ENCODE measurements at regions not wholly inside any gene's neighbourhood (a gene's known extent, or its start where the extent isn't known, plus 50 kb on each side); places are given as distances from the start of the nearest gene placed in this dataset.

GRCh38 chr3:82055792-82056191, 294.3 kb upstream of the GBE1 start:
- Histone ChIP-seq H4K20me1 (ENCODE audit: insufficient read depth) (no peaks in the 10 kb centered on the region), H3F3A (ENCODE audit: insufficient read depth) (no peaks in the 10 kb centered on the region), H3K27me3 (replicated peaks; ENCODE audit: insufficient read depth) (no peaks in the 10 kb centered on the region), H3K9me2 (ENCODE audit: insufficient read depth) (no peaks in the 10 kb centered on the region), H3K36me3 (ENCODE audit: low read depth) (no peaks in the 10 kb centered on the region), H3K79me2 (ENCODE audit: insufficient read depth) (no peaks in the 10 kb centered on the region), H3K9ac (no peak overlapping the region), H2AFZ (no peak overlapping the region), H3K4me3 (no peak overlapping the region), H3K9me3 (ENCODE audit: low read depth) (no peaks in the 10 kb centered on the region), H3K27ac (no peak overlapping the region), H3K4me2 (ENCODE audit: unreplicated experiment) (no peak overlapping the region), H3K4me1 (ENCODE audit: insufficient read depth) (peaks cover 6% of the 10 kb centered on the region; the same call in 1 of the 2 replicates)
- DNase-seq: peak; percentile 27
- TF ChIP-seq EZH2phosphoT487 (IDR thresholded peaks at IDR 0.05; ENCODE audit: insufficient read depth, low read depth): no peak
- 62 to 69% methylated on average over 3 of the region's 3 CpGs for WGBS, 2 experiments (ENCODE audit: low coverage in 1 of 2, low lambda C conversion rate in 2 of 2, missing lambda C conversion rate in 2 of 2)
- in situ Hi-C loops (cut with MboI): no loop called here

GRCh38 chr3:82054849-82055248, 293.4 kb upstream of the GBE1 start:
- no peak overlapping the region for H3K9ac ChIP-seq
- H3K4me3 ChIP-seq: no peak overlapping the region
- in situ Hi-C loops (cut with MboI): no loop called here
- no peaks in the 10 kb centered on the region for H3K9me2 ChIP-seq (ENCODE audit: insufficient read depth)
- no peaks in the 10 kb centered on the region for H3K79me2 ChIP-seq (ENCODE audit: insufficient read depth)
- H3K4me1 ChIP-seq (ENCODE audit: insufficient read depth): peaks cover 6% of the 10 kb centered on the region; the same call in 1 of the 2 replicates
- no peaks in the 10 kb centered on the region for H3K27me3 ChIP-seq (replicated peaks; ENCODE audit: insufficient read depth)
- no peaks in the 10 kb centered on the region for H3K9me3 ChIP-seq (ENCODE audit: low read depth)
- TF ChIP-seq EZH2phosphoT487 (IDR thresholded peaks at IDR 0.05; ENCODE audit: insufficient read depth, low read depth) (no peak), EZH2 (IDR thresholded peaks at IDR 0.05; ENCODE audit: insufficient read depth, poor library complexity, severe bottlenecking) (no peak)
- no peak overlapping the region for H2AFZ ChIP-seq
- no peak for DNase-seq
- 96 to 100% methylated on average over 1 of the region's 1 CpG for WGBS, 2 experiments (ENCODE audit: low coverage in 1 of 2, low lambda C conversion rate in 2 of 2, missing lambda C conversion rate in 2 of 2)
- no peaks in the 10 kb centered on the region for H4K20me1 ChIP-seq (ENCODE audit: insufficient read depth)
- no peak overlapping the region for H3K27ac ChIP-seq
- no peak overlapping the region for H3K4me2 ChIP-seq (ENCODE audit: unreplicated experiment)
- no peaks in the 10 kb centered on the region for H3F3A ChIP-seq (ENCODE audit: insufficient read depth)
- no peaks in the 10 kb centered on the region for H3K36me3 ChIP-seq (ENCODE audit: low read depth)

GRCh38 chr3:82053236-82053635, 291.8 kb upstream of the GBE1 start:
- no peaks in the 10 kb centered on the region for H3K79me2 ChIP-seq (ENCODE audit: insufficient read depth)
- 74 to 80% methylated on average over 1 of the region's 1 CpG for whole genome bisulfite sequencing, 2 experiments (ENCODE audit: low coverage in 1 of 2, low lambda C conversion rate in 2 of 2, missing lambda C conversion rate in 2 of 2)
- no peaks in the 10 kb centered on the region for H4K20me1 ChIP-seq (ENCODE audit: insufficient read depth)
- no peaks in the 10 kb centered on the region for H3K9me2 ChIP-seq (ENCODE audit: insufficient read depth)
- H3K9ac ChIP-seq: no peak overlapping the region
- no peaks in the 10 kb centered on the region for H3K36me3 ChIP-seq (ENCODE audit: low read depth)
- no peak overlapping the region for H2AFZ ChIP-seq
- DNase-seq: no peak
- no peaks in the 10 kb centered on the region for H3K27me3 ChIP-seq (replicated peaks; ENCODE audit: insufficient read depth)
- no peak for TF ChIP-seq EZH2phosphoT487 (IDR thresholded peaks at IDR 0.05; ENCODE audit: insufficient read depth, low read depth)
- TF ChIP-seq EZH2 (IDR thresholded peaks at IDR 0.05; ENCODE audit: insufficient read depth, poor library complexity, severe bottlenecking): no peak
- peaks cover 6% of the 10 kb centered on the region; the same call in 1 of the 2 replicates for H3K4me1 ChIP-seq (ENCODE audit: insufficient read depth)
- in situ Hi-C loops (cut with MboI): no loop called here
- H3K9me3 ChIP-seq (ENCODE audit: low read depth): no peaks in the 10 kb centered on the region
- H3F3A ChIP-seq (ENCODE audit: insufficient read depth): no peaks in the 10 kb centered on the region
- H3K27ac ChIP-seq: no peak overlapping the region
- H3K4me3 ChIP-seq: no peak overlapping the region
- no peak overlapping the region for H3K4me2 ChIP-seq (ENCODE audit: unreplicated experiment)

GRCh38 chr3:82050382-82050781, 288.9 kb upstream of the GBE1 start:
- H3K4me3 ChIP-seq: no peak overlapping the region
- no peaks in the 10 kb centered on the region for H3K79me2 ChIP-seq (ENCODE audit: insufficient read depth)
- no peaks in the 10 kb centered on the region for H3K27me3 ChIP-seq (replicated peaks; ENCODE audit: insufficient read depth)
- H3K4me2 ChIP-seq (ENCODE audit: unreplicated experiment): no peak overlapping the region
- H3K9me3 ChIP-seq (ENCODE audit: low read depth): no peaks in the 10 kb centered on the region
- no peak overlapping the region for H3K27ac ChIP-seq
- no peaks in the 10 kb centered on the region for H3K36me3 ChIP-seq (ENCODE audit: low read depth)
- H2AFZ ChIP-seq: no peak overlapping the region
- H3K4me1 ChIP-seq (ENCODE audit: insufficient read depth): no peaks in the 10 kb centered on the region
- H3F3A ChIP-seq (ENCODE audit: insufficient read depth): no peaks in the 10 kb centered on the region
- H3K9ac ChIP-seq: no peak overlapping the region
- in situ Hi-C loops (cut with MboI): no loop called here
- 60 to 79% methylated on average over 1 of the region's 1 CpG for WGBS, 2 experiments (ENCODE audit: low coverage in 1 of 2, low lambda C conversion rate in 2 of 2, missing lambda C conversion rate in 2 of 2)
- no peaks in the 10 kb centered on the region for H4K20me1 ChIP-seq (ENCODE audit: insufficient read depth)
- DNase-seq: no peak
- H3K9me2 ChIP-seq (ENCODE audit: insufficient read depth): no peaks in the 10 kb centered on the region
- TF ChIP-seq EZH2phosphoT487 (IDR thresholded peaks at IDR 0.05; ENCODE audit: insufficient read depth, low read depth): no peak

GRCh38 chr3:82048711-82049110, 287.3 kb upstream of the GBE1 start:
- in situ Hi-C loops (cut with MboI): no loop called here
- H3K36me3 ChIP-seq (ENCODE audit: low read depth): no peaks in the 10 kb centered on the region
- no peaks in the 10 kb centered on the region for H3F3A ChIP-seq (ENCODE audit: insufficient read depth)
- H4K20me1 ChIP-seq (ENCODE audit: insufficient read depth): no peaks in the 10 kb centered on the region
- H3K4me3 ChIP-seq: no peak overlapping the region
- TF ChIP-seq EZH2phosphoT487 (IDR thresholded peaks at IDR 0.05; ENCODE audit: insufficient read depth, low read depth) (no peak), EZH2 (IDR thresholded peaks at IDR 0.05; ENCODE audit: insufficient read depth, poor library complexity, severe bottlenecking) (no peak)
- 35 to 50% methylated on average over 3 of the region's 3 CpGs for WGBS, 2 experiments (ENCODE audit: low coverage in 1 of 2, low lambda C conversion rate in 2 of 2, missing lambda C conversion rate in 2 of 2)
- H3K27ac ChIP-seq: no peak overlapping the region
- H3K4me2 ChIP-seq (ENCODE audit: unreplicated experiment): no peak overlapping the region
- H3K4me1 ChIP-seq (ENCODE audit: insufficient read depth): no peaks in the 10 kb centered on the region
- H3K9me2 ChIP-seq (ENCODE audit: insufficient read depth): no peaks in the 10 kb centered on the region
- H3K27me3 ChIP-seq (replicated peaks; ENCODE audit: insufficient read depth): no peaks in the 10 kb centered on the region
- H2AFZ ChIP-seq: no peak overlapping the region
- H3K79me2 ChIP-seq (ENCODE audit: insufficient read depth): no peaks in the 10 kb centered on the region
- no peak for DNase-seq
- H3K9me3 ChIP-seq (ENCODE audit: low read depth): no peaks in the 10 kb centered on the region
- no peak overlapping the region for H3K9ac ChIP-seq
